MCF 10A (cell line): ENCODE measurements at regions not wholly inside any gene's neighbourhood (a gene's known extent, or its start where the extent isn't known, plus 50 kb on each side); places are given as distances from the start of the nearest gene placed in this dataset.
A peak's percentile ranks its signal among the peaks of the same experiment; 100 is the strongest.
"Not testable (repeated sequence)": the region's sequence is repeated elsewhere in the genome, so short reads cannot be mapped to it uniquely, and the experiment has no call there.

Experiments used
- BruUV-seq: library from RNA; stranded (reverse); fragments of 400-500 nt; replicated peaks from 2 replicates; lab custom pipeline; 2021; lab: Mats Ljungman, UMichigan
- CTCF ChIA-PET: fragments of 300-600 bp; sonication (Branson Sonifier 250); formaldehyde crosslinking; extraction: SDS; loops from one replicate; lab custom pipeline; 2021; ENCODE audit warnings: antibody characterized with exemption, inconsistent platforms; lab: Yijun Ruan, JAX
- POLR2A ChIA-PET: fragments of 300-600, 350-650 bp; sonication (Branson Sonifier 250); formaldehyde crosslinking; extraction: SDS; loops from one replicate; lab custom pipeline; 2020; ENCODE audit warnings: antibody characterized with exemption, inconsistent platforms; lab: Yijun Ruan, JAX
- DNase-seq: peaks from one replicate; pipeline ENCODE4 v3.0.0-alpha.2; 2018; ENCODE audit not compliant: unreplicated experiment
- H3K27ac Mint-ChIP-seq: one replicate; pipeline ENCODE4 v1.8.0; 2022; ENCODE audit warnings: mild to moderate bottlenecking, low read depth, mixed read lengths; ENCODE audit not compliant: unreplicated experiment
- H3K27me3 Mint-ChIP-seq: one replicate; pipeline ENCODE4 v1.8.0; 2022; ENCODE audit warnings: mixed read lengths; ENCODE audit not compliant: insufficient read depth, unreplicated experiment
- H3K36me3 Mint-ChIP-seq: one replicate; pipeline ENCODE4 v1.8.0; 2022; ENCODE audit warnings: mild to moderate bottlenecking, moderate library complexity, mixed read lengths; ENCODE audit not compliant: insufficient read depth, unreplicated experiment
- H3K4me1 Mint-ChIP-seq: one replicate; pipeline ENCODE4 v1.8.0; 2022; ENCODE audit warnings: mixed read lengths; ENCODE audit not compliant: insufficient read depth, unreplicated experiment
- H3K4me3 Mint-ChIP-seq: one replicate; pipeline ENCODE4 v1.8.0; 2022; ENCODE audit warnings: mild to moderate bottlenecking, moderate library complexity, mixed read lengths; ENCODE audit not compliant: unreplicated experiment
- H3K9me3 Mint-ChIP-seq: one replicate; pipeline ENCODE4 v1.8.0; 2022; ENCODE audit warnings: mixed read lengths; ENCODE audit not compliant: unreplicated experiment
- intact Hi-C: fragments of 100-400 bp; cut with micrococcal nuclease; formaldehyde crosslinking; loops from 2 replicates; pipeline ENCODE4 v1.14.1; 2022
- TF ChIP-seq, protein P1 (sequence below): fragments of 200-600 bp; IDR thresholded peaks from one replicate; pipeline ENCODE4 v1.8.0; 2022; ENCODE audit warnings: antibody characterized with exemption, mild to moderate bottlenecking; ENCODE audit not compliant: unreplicated experiment

- DNase-seq = peak; percentile 85
- Mint-ChIP-seq H3K27me3 (no peaks in the 10 kb centered on the region), H3K36me3 (peaks cover 3% of the 10 kb centered on the region), H3K4me1 (peaks cover 31% of the 10 kb centered on the region), H3K9me3 (no peaks in the 10 kb centered on the region), H3K4me3 (no peak overlapping the region), H3K27ac (no peak overlapping the region)
- ChIA-PET CTCF (interaction anchor here (0.5 to 7.6 kb wide), 37 partner anchors 9 to 734 kb away, joined by 3 to 227 read pairs (median 4); partner anchors contain the start of genes ANKRD18B and NOL6), POLR2A (interaction anchor here (0.8 to 2.5 kb wide), 7 partner anchors 97 to 449 kb away, joined by 3 to 13 read pairs (median 5); partner anchors contain the start of genes NFX1 and NOL6)
- TF ChIP-seq, protein P1, sequence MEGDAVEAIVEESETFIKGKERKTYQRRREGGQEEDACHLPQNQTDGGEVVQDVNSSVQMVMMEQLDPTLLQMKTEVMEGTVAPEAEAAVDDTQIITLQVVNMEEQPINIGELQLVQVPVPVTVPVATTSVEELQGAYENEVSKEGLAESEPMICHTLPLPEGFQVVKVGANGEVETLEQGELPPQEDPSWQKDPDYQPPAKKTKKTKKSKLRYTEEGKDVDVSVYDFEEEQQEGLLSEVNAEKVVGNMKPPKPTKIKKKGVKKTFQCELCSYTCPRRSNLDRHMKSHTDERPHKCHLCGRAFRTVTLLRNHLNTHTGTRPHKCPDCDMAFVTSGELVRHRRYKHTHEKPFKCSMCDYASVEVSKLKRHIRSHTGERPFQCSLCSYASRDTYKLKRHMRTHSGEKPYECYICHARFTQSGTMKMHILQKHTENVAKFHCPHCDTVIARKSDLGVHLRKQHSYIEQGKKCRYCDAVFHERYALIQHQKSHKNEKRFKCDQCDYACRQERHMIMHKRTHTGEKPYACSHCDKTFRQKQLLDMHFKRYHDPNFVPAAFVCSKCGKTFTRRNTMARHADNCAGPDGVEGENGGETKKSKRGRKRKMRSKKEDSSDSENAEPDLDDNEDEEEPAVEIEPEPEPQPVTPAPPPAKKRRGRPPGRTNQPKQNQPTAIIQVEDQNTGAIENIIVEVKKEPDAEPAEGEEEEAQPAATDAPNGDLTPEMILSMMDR = peak; percentile 78
- no TSS peak for BruUV-seq
- intact Hi-C loops = loop anchor here (1.0 to 5.0 kb wide), 2 partner anchors 98 to 228 kb away; no protein-coding TSS in a partner anchor
Measured at GRCh38 chr9:33623658-33624586, 99.9 kb downstream of the ANKRD18B start.

DNA sequence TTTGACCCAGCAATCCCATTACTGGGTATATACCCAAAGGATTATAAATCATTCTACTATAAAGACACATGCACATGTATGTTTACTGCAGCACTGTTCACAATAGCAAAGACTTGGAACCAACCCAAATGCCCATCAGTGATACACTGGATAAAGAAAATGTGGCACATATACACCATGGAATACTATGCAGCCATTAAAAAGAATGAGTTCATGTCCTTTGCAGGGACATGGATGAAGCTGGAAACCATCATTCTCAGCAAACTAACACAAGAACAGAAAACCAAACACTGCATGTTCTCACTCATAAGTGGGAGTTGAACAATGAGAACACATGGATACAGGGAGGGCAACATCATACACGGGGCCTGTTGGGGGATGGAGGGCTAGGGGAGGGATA lies 104.3 kb downstream of the ANKRD18B start:
- H3K4me3 Mint-ChIP-seq, DNase-seq, BruUV-seq, H3K27ac Mint-ChIP-seq, H3K9me3 Mint-ChIP-seq, H3K4me1 Mint-ChIP-seq, intact Hi-C loops, H3K36me3 Mint-ChIP-seq: not testable (repeated sequence)
- POLR2A ChIA-PET = interaction anchor here (3.0 kb wide), 1 partner anchor 94 kb away, joined by 7 read pairs; no protein-coding TSS in a partner anchor
- CTCF ChIA-PET = interaction anchor here (7.6 kb wide), 1 partner anchor 92 kb away, joined by 227 read pairs; no protein-coding TSS in a partner anchor
- peaks cover 41% of the 10 kb centered on the region for H3K27me3 Mint-ChIP-seq

DNA sequence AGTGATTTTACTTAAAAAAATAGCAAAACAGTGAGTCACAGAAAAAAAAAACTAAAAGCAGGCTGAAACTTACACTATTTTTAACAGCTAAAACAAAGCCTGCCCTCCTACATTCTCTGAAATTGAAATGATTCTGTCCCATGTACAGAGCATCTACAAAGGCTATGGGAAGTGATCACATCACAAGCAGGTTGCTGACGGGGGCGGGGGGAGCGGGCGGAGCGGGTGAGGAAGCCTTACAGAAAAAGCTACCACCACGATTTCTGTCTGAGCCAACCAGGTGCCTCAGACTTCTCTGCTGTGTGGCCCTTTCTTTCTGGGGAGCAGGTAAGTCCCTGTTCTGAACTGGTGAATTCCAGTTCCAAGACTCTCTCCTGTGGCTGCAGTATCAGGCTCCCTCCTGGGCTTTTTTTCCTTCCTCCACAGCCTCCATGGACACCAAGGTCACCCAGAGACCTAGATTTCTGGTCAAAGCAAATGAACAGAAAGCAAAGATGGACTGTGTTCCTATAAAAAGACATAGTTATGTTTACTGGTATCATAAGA lies 104.9 kb downstream of the ANKRD18B start:
- POLR2A ChIA-PET = interaction anchor here (0.8 to 3.0 kb wide), 3 partner anchors 84 to 229 kb away, joined by 3 to 7 read pairs (median 3); no protein-coding TSS in a partner anchor
- intact Hi-C loops = no loop called here
- Mint-ChIP-seq H3K27ac (no peak overlapping the region), H3K36me3 (no peaks in the 10 kb centered on the region), H3K27me3 (peaks cover 47% of the 10 kb centered on the region), H3K4me3 (no peak overlapping the region), H3K4me1 (peaks cover 2% of the 10 kb centered on the region), H3K9me3 (no peaks in the 10 kb centered on the region)
- TF ChIP-seq, protein P1 = no peak
- DNase-seq = no peak
- no TSS peak for BruUV-seq
- CTCF ChIA-PET = interaction anchor here (0.6 to 1.5 kb wide), 8 partner anchors 8 to 790 kb away, joined by 3 to 22 read pairs (median 3); no protein-coding TSS in a partner anchor

DNA sequence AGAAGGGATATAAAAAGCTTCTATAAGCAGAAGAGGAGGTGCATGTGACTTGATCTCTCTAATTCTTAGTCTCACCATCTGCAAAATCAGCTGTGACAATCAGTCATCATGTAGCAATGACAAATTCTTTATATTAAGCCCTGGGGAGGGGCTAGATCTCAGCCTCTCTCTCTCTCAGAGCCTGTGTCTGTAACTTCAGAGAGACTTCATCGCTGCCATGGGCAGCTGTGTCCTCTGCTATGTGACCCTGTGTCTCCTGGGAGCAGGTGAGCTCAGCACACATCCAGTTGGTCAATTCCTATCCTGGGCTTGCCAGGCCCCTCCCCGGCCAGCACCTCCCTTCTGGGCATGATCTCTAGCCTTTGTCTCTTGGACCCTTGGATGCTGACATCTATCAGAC lies 109.6 kb downstream of the ANKRD18B start:
- BruUV-seq = no TSS peak
- Mint-ChIP-seq H3K27me3 (peaks cover 93% of the 10 kb centered on the region), H3K9me3 (no peaks in the 10 kb centered on the region), H3K4me3 (no peak overlapping the region), H3K4me1 (no peaks in the 10 kb centered on the region), H3K27ac (no peak overlapping the region), H3K36me3 (no peaks in the 10 kb centered on the region)
- intact Hi-C loops = no loop called here
- no peak for DNase-seq
- POLR2A ChIA-PET = interaction anchor here (1.0 to 1.1 kb wide), 2 partner anchors 14 to 109 kb away, joined by 3 read pairs; partner anchors contain the start of gene ANKRD18B
- TF ChIP-seq, protein P1 = no peak
- CTCF ChIA-PET = interaction anchor here (2.3 to 2.8 kb wide), 2 partner anchors 10 to 88 kb away, joined by 12 to 13 read pairs; no protein-coding TSS in a partner anchor
